Activated effector memory CD4-positive, alpha-beta T cell treated with Interleukin-2 at 50 U/mL for 16 hours (primary cell): ENCODE measurements at regions not wholly inside any gene's neighbourhood (a gene's known extent, or its start where the extent isn't known, plus 50 kb on each side); places are given as distances from the start of the nearest gene placed in this dataset.
"Not testable (repeated sequence)": the region's sequence is repeated elsewhere in the genome, so short reads cannot be mapped to it uniquely, and the experiment has no call there.

ENCODE experiments used
- DNase-seq: peaks from one replicate; pipeline ENCODE4 v3.0.0-alpha.2; 2020

GRCh38 chr3:177483182-177483967 lies 286.1 kb upstream of the TBL1XR1 start:
- no peak for DNase-seq

- DNase-seq = no peak
Observed at GRCh38 chr3:177484206-177484605, 286.9 kb upstream of the TBL1XR1 start.

- DNase-seq = no peak
Observed at GRCh38 chr3:177484926-177485325, 287.6 kb upstream of the TBL1XR1 start.

GRCh38 chr3:177487635-177488186 lies 290.4 kb upstream of the TBL1XR1 start:
- no peak for DNase-seq

- DNase-seq = no peak
Observed at GRCh38 chr3:177488740-177489139, 291.5 kb upstream of the TBL1XR1 start.

GRCh38 chr3:177490626-177491025 lies 293.3 kb upstream of the TBL1XR1 start:
- DNase-seq = no peak

- no peak for DNase-seq
Observed at GRCh38 chr3:177491296-177492032, 294.2 kb upstream of the TBL1XR1 start.

- DNase-seq = no peak
Observed at GRCh38 chr3:177493091-177493490, 295.8 kb upstream of the TBL1XR1 start.

GRCh38 chr3:177494216-177494615 lies 296.9 kb upstream of the TBL1XR1 start:
- DNase-seq = no peak

GRCh38 chr3:177495566-177495965 lies 298.3 kb upstream of the TBL1XR1 start:
- DNase-seq = no peak

- DNase-seq = no peak
Observed at GRCh38 chr3:177498037-177498857, 301.0 kb upstream of the TBL1XR1 start.

GRCh38 chr3:177499039-177499438 lies 301.8 kb upstream of the TBL1XR1 start:
- not testable (repeated sequence) for DNase-seq

- no peak for DNase-seq
Observed at GRCh38 chr3:177499779-177500423, 302.6 kb upstream of the TBL1XR1 start.

GRCh38 chr3:177510693-177511216 lies 313.5 kb upstream of the TBL1XR1 start:
- no peak for DNase-seq

GRCh38 chr3:177512945-177513814 lies 315.9 kb upstream of the TBL1XR1 start:
- DNase-seq = no peak

GRCh38 chr3:177513815-177514610 lies 316.7 kb upstream of the TBL1XR1 start:
- no peak for DNase-seq

GRCh38 chr3:177514611-177515499 lies 317.6 kb upstream of the TBL1XR1 start:
- DNase-seq = no peak

- DNase-seq = no peak
Observed at GRCh38 chr3:177515786-177516157, 318.5 kb upstream of the TBL1XR1 start.
